Endodermal cell (in vitro differentiated cells): ENCODE measurements at regions not wholly inside any gene's neighbourhood (a gene's known extent, or its start where the extent isn't known, plus 50 kb on each side); places are given as distances from the start of the nearest gene placed in this dataset.

ENCODE experiments used
- DNase-seq: peaks from one replicate; pipeline ENCODE4 v3.0.0-alpha.2; 2017
- H3K27ac ChIP-seq: 2 replicates; pipeline ENCODE4 v1.5.1; 2013; ENCODE audit warnings: mild to moderate bottlenecking, low read depth, low read length, moderate library complexity
- H3K27me3 ChIP-seq: 2 replicates; pipeline ENCODE4 v1.6.1; 2013; ENCODE audit warnings: mild to moderate bottlenecking, low read length, moderate library complexity; ENCODE audit not compliant: insufficient read depth, control insufficient read depth, poor library complexity, severe bottlenecking
- H3K36me3 ChIP-seq: 2 replicates; pipeline ENCODE4 v1.7.0; 2013; ENCODE audit warnings: mild to moderate bottlenecking, low read length, moderate library complexity; ENCODE audit not compliant: control insufficient read depth, insufficient read depth
- H3K4me1 ChIP-seq: one replicate; pipeline ENCODE4 v1.7.0; 2013; ENCODE audit warnings: low read length; ENCODE audit not compliant: control insufficient read depth, insufficient read depth
- H3K4me3 ChIP-seq: 2 replicates; pipeline ENCODE4 v1.5.1; 2013; ENCODE audit warnings: mild to moderate bottlenecking, low read length, moderate library complexity
- H3K9ac ChIP-seq: 2 replicates; pipeline ENCODE4 v1.6.1; 2013; ENCODE audit warnings: mild to moderate bottlenecking, low read length, moderate library complexity; ENCODE audit not compliant: poor library complexity, severe bottlenecking; ENCODE audit errors: extremely low read depth
- H3K9me3 ChIP-seq: 2 replicates; pipeline ENCODE4 v1.6.1; 2013; ENCODE audit warnings: mild to moderate bottlenecking, low read length, moderate library complexity; ENCODE audit not compliant: control insufficient read depth
- H3K27ac Mint-ChIP-seq: 2 replicates; pipeline ENCODE4 v1.8.0; 2020; ENCODE audit warnings: mixed read lengths
- H3K27me3 Mint-ChIP-seq: 2 replicates; pipeline ENCODE4 v1.8.0; 2021; ENCODE audit warnings: mild to moderate bottlenecking, mixed read lengths; ENCODE audit not compliant: insufficient read depth
- H3K36me3 Mint-ChIP-seq: 2 replicates; pipeline ENCODE4 v1.8.0; 2020; ENCODE audit warnings: low read depth, mixed read lengths
- H3K4me1 Mint-ChIP-seq: 2 replicates; pipeline ENCODE4 v1.8.0; 2020; ENCODE audit warnings: mixed read lengths
- H3K4me3 Mint-ChIP-seq: 2 replicates; pipeline ENCODE4 v1.8.0; 2020; ENCODE audit warnings: mild to moderate bottlenecking, moderate library complexity, mixed read lengths
- H3K9me3 Mint-ChIP-seq: 2 replicates; pipeline ENCODE4 v1.8.0; 2020; ENCODE audit warnings: mild to moderate bottlenecking, mixed read lengths
- CTCF ChIP-seq: fragments of 200-600 bp; sonication (generic); conservative IDR thresholded peaks from 2 replicates; pipeline ENCODE4 v1.5.0; 2021; ENCODE audit warnings: antibody characterized with exemption, mild to moderate bottlenecking
- WGBS, 2 experiments: methylation state at CpG; one replicate each; pipeline versions ENCODE4 v1.1.5 to v1.1.7; 2013; ENCODE audit warnings: missing lambda C conversion rate in 2 of 2, mixed read lengths in 1 of 2; ENCODE audit not compliant: insufficient coverage in 1 of 2, insufficient read length in 1 of 2; 5-methylcytosine and 5-hydroxymethylcytosine counted together

GRCh38 chr12:128190614-128191013, 76.4 kb upstream of the TMEM132C start:
- H3K4me3 ChIP-seq = no peak overlapping the region
- H3K4me3 Mint-ChIP-seq = no peak overlapping the region
- H3K27me3 ChIP-seq = no peaks in the 10 kb centered on the region
- peaks cover 8% of the 10 kb centered on the region for H3K9me3 Mint-ChIP-seq
- WGBS, 2 experiments = 6 to 31% methylated on average over 3 to 16 of the region's 16 CpGs
- TF ChIP-seq CTCF = peak; percentile 88
- H3K27ac ChIP-seq = no peak overlapping the region
- no peaks in the 10 kb centered on the region for H3K36me3 ChIP-seq
- H3K36me3 Mint-ChIP-seq = no peaks in the 10 kb centered on the region
- no peaks in the 10 kb centered on the region for H3K4me1 Mint-ChIP-seq
- no peaks in the 10 kb centered on the region for H3K4me1 ChIP-seq
- no peak overlapping the region for H3K27ac Mint-ChIP-seq
- no peak overlapping the region for H3K9ac ChIP-seq
- peak; percentile 91 for DNase-seq
- H3K27me3 Mint-ChIP-seq = peaks cover 5% of the 10 kb centered on the region
- no peaks in the 10 kb centered on the region for H3K9me3 ChIP-seq

DNA sequence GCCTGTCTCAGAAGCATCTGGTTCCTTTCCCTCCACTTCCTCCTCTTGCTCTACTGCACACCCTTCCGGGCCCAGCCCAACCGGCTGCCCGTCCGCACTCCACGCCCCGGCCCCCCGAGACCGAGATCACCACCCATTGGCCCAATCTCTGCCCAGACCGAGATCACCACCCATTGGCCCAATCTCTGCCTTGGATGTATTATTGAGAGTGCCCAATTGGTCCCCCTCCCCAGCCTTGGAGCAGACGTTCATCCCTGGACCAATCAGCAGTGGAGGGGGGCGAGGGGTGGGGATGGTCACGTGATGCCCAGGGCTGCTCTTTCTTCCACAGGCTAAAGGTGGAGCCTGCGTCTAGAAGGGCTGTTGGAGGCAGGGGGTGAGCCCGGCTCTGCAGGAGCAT, 75.6 kb upstream of the TMEM132C start:
- Histone ChIP-seq H3K9me3 (no peaks in the 10 kb centered on the region), H3K36me3 (no peaks in the 10 kb centered on the region), H3K27ac (no peak overlapping the region), H3K4me1 (no peaks in the 10 kb centered on the region), H3K4me3 (no peak overlapping the region), H3K9ac (no peak overlapping the region), H3K27me3 (no peaks in the 10 kb centered on the region)
- no peak overlapping the region for H3K27ac Mint-ChIP-seq
- WGBS, 2 experiments = 82 to 90% methylated on average over 5 to 14 of the region's 14 CpGs
- peak; percentile 62 for DNase-seq
- no peaks in the 10 kb centered on the region for H3K4me1 Mint-ChIP-seq
- peaks cover 8% of the 10 kb centered on the region for H3K9me3 Mint-ChIP-seq
- H3K27me3 Mint-ChIP-seq = peaks cover 5% of the 10 kb centered on the region
- H3K36me3 Mint-ChIP-seq = no peaks in the 10 kb centered on the region
- no peak overlapping the region for H3K4me3 Mint-ChIP-seq
- no peak for TF ChIP-seq CTCF

- Histone ChIP-seq H3K9me3 (no peaks in the 10 kb centered on the region), H3K36me3 (no peaks in the 10 kb centered on the region), H3K27ac (no peak overlapping the region), H3K27me3 (no peaks in the 10 kb centered on the region), H3K4me1 (no peaks in the 10 kb centered on the region), H3K4me3 (no peak overlapping the region), H3K9ac (no peak overlapping the region)
- Mint-ChIP-seq H3K36me3 (no peaks in the 10 kb centered on the region), H3K27ac (no peak overlapping the region), H3K9me3 (peaks cover 18% of the 10 kb centered on the region), H3K27me3 (peaks cover 2% of the 10 kb centered on the region), H3K4me1 (no peaks in the 10 kb centered on the region), H3K4me3 (no peak overlapping the region)
- no peak for DNase-seq
- no peak for TF ChIP-seq CTCF
- WGBS, 2 experiments = 88 to 91% methylated on average over 7 of the region's 7 CpGs
Measured at GRCh38 chr12:128204711-128205110, 62.3 kb upstream of the TMEM132C start.
